A549 (cell line): ENCODE measurements at regions not wholly inside any gene's neighbourhood (a gene's known extent, or its start where the extent isn't known, plus 50 kb on each side); places are given as distances from the start of the nearest gene placed in this dataset.

Experiments
- ATAC-seq, 2 experiments: fragments of 200-7000 bp in 1 of 2; fragments of >200 bp in 1 of 2; cut with Nextera tagmentation in 1 of 2; cut with Tn5 transposase in 1 of 2; 3 replicates each; pipeline versions ENCODE4 v1.8.0 to v1.9.1; 2018 to 2020; ENCODE audit warnings: mild to moderate bottlenecking in 1 of 2, moderate library complexity in 1 of 2
- CTCF ChIA-PET: fragments of 300-600 bp; sonication (Branson Sonifier 250); formaldehyde crosslinking; extraction: SDS; loops from one replicate; lab custom pipeline; 2021; ENCODE audit warnings: antibody characterized with exemption, inconsistent platforms; lab: Yijun Ruan, JAX
- POLR2A ChIA-PET: fragments of 350-600 bp; formaldehyde crosslinking; extraction: SDS; loops from one replicate; lab custom pipeline; 2021; ENCODE audit warnings: antibody characterized with exemption, inconsistent platforms; lab: Yijun Ruan, JAX
- DNase-seq, 2 experiments: peaks; one replicate each; pipeline versions ENCODE4 v3.0.0 to v3.0.0-alpha.2; 2011 to 2016; ENCODE audit warnings: low read depth in 1 of 2, low spot score in 1 of 2
- FAIRE-seq: peaks from 2 replicates; lab custom pipeline; 2011; peaks lifted over from hg19 to GRCh38; lab: Jason Lieb, UNC
- H3K27ac ChIP-seq, 2 experiments: fragments of >200 bp; sonication (Bioruptor Twin); formaldehyde crosslinking; 3 replicates each; pipeline ENCODE4 v1.5.1; 2016 to 2017
- H3K4me1 ChIP-seq: fragments of >200 bp; sonication (Bioruptor Twin); formaldehyde crosslinking; 3 replicates; pipeline ENCODE4 v1.6.1; 2016
- H3K4me2 ChIP-seq: fragments of >200 bp; sonication (Bioruptor Twin); formaldehyde crosslinking; 3 replicates; pipeline ENCODE4 v1.6.1; 2016
- H3K4me3 ChIP-seq: fragments of >200 bp; sonication (Bioruptor Twin); formaldehyde crosslinking; 3 replicates; pipeline ENCODE4 v1.5.1; 2016
- H3K9me3 ChIP-seq: fragments of >200 bp; sonication (Bioruptor Twin); formaldehyde crosslinking; 3 replicates; pipeline ENCODE4 v1.6.1; 2016
- CHD4 ChIP-seq: fragments of 200-600 bp; sonication (generic); IDR thresholded peaks from 2 replicates; pipeline ENCODE4 v1.6.1; 2016; ENCODE audit warnings: antibody characterized with exemption, mild to moderate bottlenecking, borderline replicate concordance
- CTCF ChIP-seq: fragments of >200 bp; sonication (Bioruptor Twin); formaldehyde crosslinking; IDR thresholded peaks from 3 replicates; pipeline ENCODE4 v1.5.1; 2016
- E2F6 ChIP-seq: IDR thresholded peaks from 2 replicates; pipeline ENCODE4 v1.6.1; 2012; ENCODE audit warnings: low read depth, borderline replicate concordance
- EHF ChIP-seq: fragments of 250-450 bp; sonication (Bioruptor Pico); IDR thresholded peaks from 2 replicates; pipeline ENCODE4 v1.5.0; 2020; ENCODE audit warnings: mild to moderate bottlenecking
- EHMT2 ChIP-seq: fragments of 200-600 bp; sonication (generic); IDR thresholded peaks from 2 replicates; pipeline ENCODE4 v1.6.1; 2016; ENCODE audit warnings: antibody characterized with exemption, low read depth, mild to moderate bottlenecking, moderate library complexity
- EP300 ChIP-seq, 2 experiments: fragments of >200 bp; sonication (Bioruptor Twin); formaldehyde crosslinking; IDR thresholded peaks; 2 replicates in 1 of 2; 3 replicates in 1 of 2; pipeline ENCODE4 v1.6.1; 2016 to 2017
- GATA3 ChIP-seq: IDR thresholded peaks from 2 replicates; pipeline ENCODE4 v1.6.1; 2012; ENCODE audit warnings: borderline replicate concordance
- HDAC2 ChIP-seq: fragments of 200-600 bp; sonication (generic); IDR thresholded peaks from 2 replicates; pipeline ENCODE4 v1.6.1; 2016
- HES2 ChIP-seq: fragments of >200 bp; sonication (Bioruptor Twin); formaldehyde crosslinking; IDR thresholded peaks from 2 replicates; pipeline ENCODE4 v1.6.1; 2016
- HOXB13 ChIP-seq: fragments of 250-450 bp; sonication (Bioruptor Pico); IDR thresholded peaks from 2 replicates; pipeline ENCODE4 v1.5.0; 2020; ENCODE audit warnings: low read depth, mild to moderate bottlenecking, moderate library complexity
- JUN ChIP-seq, 2 experiments: fragments of >200 bp; sonication (Bioruptor Twin); formaldehyde crosslinking; IDR thresholded peaks; 2 replicates in 1 of 2; 3 replicates in 1 of 2; pipeline ENCODE4 v1.6.1; 2016 to 2017
- JUNB ChIP-seq: fragments of >200 bp; sonication (Bioruptor Twin); formaldehyde crosslinking; IDR thresholded peaks from 2 replicates; pipeline ENCODE4 v1.6.1; 2016
- MYC ChIP-seq: IDR thresholded peaks from 2 replicates; pipeline ENCODE4 v1.6.1; 2012; ENCODE audit warnings: mild to moderate bottlenecking, inconsistent platforms, low read length, improper control_type of control experiment, borderline replicate concordance
- NPAS2 ChIP-seq: fragments of 250-450 bp; sonication (Bioruptor Pico); IDR thresholded peaks from 2 replicates; pipeline ENCODE4 v1.8.0; 2022; ENCODE audit warnings: mild to moderate bottlenecking, moderate library complexity, borderline replicate concordance
- POLR2A ChIP-seq: IDR thresholded peaks from 2 replicates; pipeline ENCODE4 v1.6.1; 2012; ENCODE audit warnings: mild to moderate bottlenecking, low read length
- RARB ChIP-seq: fragments of 250-450 bp; sonication (Bioruptor Pico); IDR thresholded peaks from 2 replicates; pipeline ENCODE4 v1.8.0; 2021; ENCODE audit warnings: mild to moderate bottlenecking, moderate library complexity
- RCOR1 ChIP-seq: fragments of 150-350 bp; IDR thresholded peaks from 2 replicates; pipeline ENCODE4 v1.6.1; 2014; ENCODE audit warnings: antibody characterized with exemption, low read length, low read depth
- SREBF2 ChIP-seq: fragments of 450-650 bp; IDR thresholded peaks from 2 replicates; pipeline ENCODE4 v1.6.1; 2014; ENCODE audit warnings: mild to moderate bottlenecking, moderate library complexity
- ZNF302 ChIP-seq: fragments of 250-450 bp; sonication (Bioruptor Pico); IDR thresholded peaks from 2 replicates; pipeline ENCODE4 v1.9.0; 2021; ENCODE audit warnings: inconsistent platforms, mild to moderate bottlenecking, moderate library complexity
- ZSCAN20 ChIP-seq: fragments of 250-450 bp; sonication (Bioruptor Pico); IDR thresholded peaks from 2 replicates; pipeline ENCODE4 v1.8.0; 2022; ENCODE audit warnings: mild to moderate bottlenecking, moderate library complexity
- WGBS: methylation state at CpG from one replicate; pipeline ENCODE4 v1.1.6; 2017; ENCODE audit errors: missing lambda C conversion rate; 5-methylcytosine and 5-hydroxymethylcytosine counted together
- TF ChIP-seq, protein P1 (sequence below): IDR thresholded peaks from 2 replicates; pipeline ENCODE4 v1.6.1; 2012
- TF ChIP-seq, protein P2 (sequence below): fragments of 150-350 bp; IDR thresholded peaks from 2 replicates; pipeline ENCODE4 v1.6.1; 2014; ENCODE audit warnings: low read depth, mild to moderate bottlenecking, low read length
- TF ChIP-seq, protein P3 (sequence below): fragments of 200-600 bp; sonication (generic); IDR thresholded peaks from 2 replicates; pipeline ENCODE4 v1.6.1; 2016; ENCODE audit warnings: antibody characterized with exemption, mild to moderate bottlenecking, moderate library complexity
- TF ChIP-seq, protein P4 (sequence below): fragments of 250-450 bp; sonication (Bioruptor Pico); IDR thresholded peaks from 2 replicates; pipeline ENCODE4 v1.5.0; 2021; ENCODE audit warnings: mild to moderate bottlenecking, moderate library complexity, borderline replicate concordance

- no peak overlapping the region for H3K4me2 ChIP-seq
- H3K27ac ChIP-seq: no peak overlapping the region
- no peak overlapping the region for H3K4me3 ChIP-seq
- no peak for ATAC-seq
- ChIA-PET CTCF (no interaction called here), POLR2A (no interaction called here)
- no peak for DNase-seq
- no peaks in the 10 kb centered on the region for H3K4me1 ChIP-seq
- H3K9me3 ChIP-seq: no peaks in the 10 kb centered on the region
- TF ChIP-seq GATA3: no peak
- TF ChIP-seq EP300 (IDR thresholded peaks at IDR 0.05): no peak
- no peak for TF ChIP-seq JUNB
- no peak for TF ChIP-seq HES2
- no peak for TF ChIP-seq MYC
- TF ChIP-seq SREBF2: no peak
- no peak for TF ChIP-seq RCOR1
- no peak for TF ChIP-seq ZSCAN20 (CRISPR knock-in tag)
- TF ChIP-seq, protein P1, sequence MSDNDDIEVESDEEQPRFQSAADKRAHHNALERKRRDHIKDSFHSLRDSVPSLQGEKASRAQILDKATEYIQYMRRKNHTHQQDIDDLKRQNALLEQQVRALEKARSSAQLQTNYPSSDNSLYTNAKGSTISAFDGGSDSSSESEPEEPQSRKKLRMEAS: no peak
- TF ChIP-seq, all 56 proteins: peak for 0
- FAIRE-seq: no peak
Observed at GRCh38 chr3:13722178-13722577, 157.7 kb downstream of the WNT7A start.

GRCh38 chr3:13718436-13718835 lies 161.4 kb downstream of the WNT7A start:
- no peak for DNase-seq
- TF ChIP-seq JUNB (no peak), RARB (CRISPR knock-in tag) (no peak), EHMT2 (no peak), MYC (no peak), NPAS2 (CRISPR knock-in tag) (no peak)
- TF ChIP-seq, protein P2, sequence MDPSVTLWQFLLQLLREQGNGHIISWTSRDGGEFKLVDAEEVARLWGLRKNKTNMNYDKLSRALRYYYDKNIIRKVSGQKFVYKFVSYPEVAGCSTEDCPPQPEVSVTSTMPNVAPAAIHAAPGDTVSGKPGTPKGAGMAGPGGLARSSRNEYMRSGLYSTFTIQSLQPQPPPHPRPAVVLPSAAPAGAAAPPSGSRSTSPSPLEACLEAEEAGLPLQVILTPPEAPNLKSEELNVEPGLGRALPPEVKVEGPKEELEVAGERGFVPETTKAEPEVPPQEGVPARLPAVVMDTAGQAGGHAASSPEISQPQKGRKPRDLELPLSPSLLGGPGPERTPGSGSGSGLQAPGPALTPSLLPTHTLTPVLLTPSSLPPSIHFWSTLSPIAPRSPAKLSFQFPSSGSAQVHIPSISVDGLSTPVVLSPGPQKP: no peak
- WGBS: 0% methylated on average over 5 of the region's 7 CpGs
- CTCF ChIA-PET: no interaction called here
- Histone ChIP-seq H3K27ac (no peak overlapping the region), H3K9me3 (0 out of 3 replicates have a peak, but pooled peaks cover 3% of the 10 kb centered on the region), H3K4me3 (no peak overlapping the region), H3K4me2 (no peak overlapping the region), H3K4me1 (no peaks in the 10 kb centered on the region)
- no peak for FAIRE-seq
- peak in 1 of 2 experiments; percentile 44; a peak in 2 of 6 replicates for ATAC-seq
- POLR2A ChIA-PET: no interaction called here

DNA sequence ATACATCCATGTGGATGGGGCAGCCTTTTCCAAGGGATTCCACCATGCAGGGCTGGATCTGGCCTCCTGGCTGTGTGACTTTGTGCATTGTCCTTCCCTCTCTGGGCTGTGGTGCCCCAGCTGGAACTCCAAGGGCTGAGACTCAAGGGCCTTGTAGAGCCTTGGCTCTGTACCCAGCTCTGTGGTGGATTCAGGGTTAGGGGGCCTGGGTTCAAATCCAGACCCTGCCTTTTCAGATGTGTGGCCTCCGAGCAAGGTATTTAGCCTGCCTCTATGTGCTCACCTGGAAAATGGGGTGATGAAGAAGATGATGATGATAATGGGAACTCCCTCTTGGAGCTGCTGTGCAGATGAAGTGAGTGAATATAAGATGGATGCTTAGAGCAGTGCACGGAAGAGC lies 161.9 kb downstream of the WNT7A start:
- CTCF ChIA-PET: no interaction called here
- no peak for DNase-seq

More for the DNA sequence above, 161.9 kb downstream of the WNT7A start:
- no peak overlapping the region for H3K27ac ChIP-seq
- ATAC-seq (no peak), FAIRE-seq (no peak)
- H3K4me2 ChIP-seq: no peak overlapping the region
- no peak overlapping the region for H3K4me3 ChIP-seq
- TF ChIP-seq HES2: no peak
- TF ChIP-seq POLR2A: no peak
- TF ChIP-seq HOXB13 (CRISPR knock-in tag): no peak
- TF ChIP-seq E2F6: no peak
- TF ChIP-seq CTCF: no peak
- TF ChIP-seq EHF (CRISPR knock-in tag): no peak
- TF ChIP-seq CHD4: no peak
- TF ChIP-seq, protein P3, sequence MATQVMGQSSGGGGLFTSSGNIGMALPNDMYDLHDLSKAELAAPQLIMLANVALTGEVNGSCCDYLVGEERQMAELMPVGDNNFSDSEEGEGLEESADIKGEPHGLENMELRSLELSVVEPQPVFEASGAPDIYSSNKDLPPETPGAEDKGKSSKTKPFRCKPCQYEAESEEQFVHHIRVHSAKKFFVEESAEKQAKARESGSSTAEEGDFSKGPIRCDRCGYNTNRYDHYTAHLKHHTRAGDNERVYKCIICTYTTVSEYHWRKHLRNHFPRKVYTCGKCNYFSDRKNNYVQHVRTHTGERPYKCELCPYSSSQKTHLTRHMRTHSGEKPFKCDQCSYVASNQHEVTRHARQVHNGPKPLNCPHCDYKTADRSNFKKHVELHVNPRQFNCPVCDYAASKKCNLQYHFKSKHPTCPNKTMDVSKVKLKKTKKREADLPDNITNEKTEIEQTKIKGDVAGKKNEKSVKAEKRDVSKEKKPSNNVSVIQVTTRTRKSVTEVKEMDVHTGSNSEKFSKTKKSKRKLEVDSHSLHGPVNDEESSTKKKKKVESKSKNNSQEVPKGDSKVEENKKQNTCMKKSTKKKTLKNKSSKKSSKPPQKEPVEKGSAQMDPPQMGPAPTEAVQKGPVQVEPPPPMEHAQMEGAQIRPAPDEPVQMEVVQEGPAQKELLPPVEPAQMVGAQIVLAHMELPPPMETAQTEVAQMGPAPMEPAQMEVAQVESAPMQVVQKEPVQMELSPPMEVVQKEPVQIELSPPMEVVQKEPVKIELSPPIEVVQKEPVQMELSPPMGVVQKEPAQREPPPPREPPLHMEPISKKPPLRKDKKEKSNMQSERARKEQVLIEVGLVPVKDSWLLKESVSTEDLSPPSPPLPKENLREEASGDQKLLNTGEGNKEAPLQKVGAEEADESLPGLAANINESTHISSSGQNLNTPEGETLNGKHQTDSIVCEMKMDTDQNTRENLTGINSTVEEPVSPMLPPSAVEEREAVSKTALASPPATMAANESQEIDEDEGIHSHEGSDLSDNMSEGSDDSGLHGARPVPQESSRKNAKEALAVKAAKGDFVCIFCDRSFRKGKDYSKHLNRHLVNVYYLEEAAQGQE: no peak
- TF ChIP-seq, protein P4, sequence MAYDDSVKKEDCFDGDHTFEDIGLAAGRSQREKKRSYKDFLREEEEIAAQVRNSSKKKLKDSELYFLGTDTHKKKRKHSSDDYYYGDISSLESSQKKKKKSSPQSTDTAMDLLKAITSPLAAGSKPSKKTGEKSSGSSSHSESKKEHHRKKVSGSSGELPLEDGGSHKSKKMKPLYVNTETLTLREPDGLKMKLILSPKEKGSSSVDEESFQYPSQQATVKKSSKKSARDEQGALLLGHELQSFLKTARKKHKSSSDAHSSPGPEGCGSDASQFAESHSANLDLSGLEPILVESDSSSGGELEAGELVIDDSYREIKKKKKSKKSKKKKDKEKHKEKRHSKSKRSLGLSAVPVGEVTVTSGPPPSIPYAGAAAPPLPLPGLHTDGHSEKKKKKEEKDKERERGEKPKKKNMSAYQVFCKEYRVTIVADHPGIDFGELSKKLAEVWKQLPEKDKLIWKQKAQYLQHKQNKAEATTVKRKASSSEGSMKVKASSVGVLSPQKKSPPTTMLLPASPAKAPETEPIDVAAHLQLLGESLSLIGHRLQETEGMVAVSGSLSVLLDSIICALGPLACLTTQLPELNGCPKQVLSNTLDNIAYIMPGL (CRISPR knock-in tag): no peak
- TF ChIP-seq JUN (IDR thresholded peaks at IDR 0.05): no peak
- TF ChIP-seq GATA3: no peak
- TF ChIP-seq ZNF302 (CRISPR knock-in tag): no peak
- TF ChIP-seq HDAC2: no peak
- 0 out of 3 replicates have a peak, but pooled peaks cover 3% of the 10 kb centered on the region for H3K9me3 ChIP-seq
- POLR2A ChIA-PET: no interaction called here
- WGBS: 42% methylated on average over 2 of the region's 2 CpGs
- H3K4me1 ChIP-seq: no peaks in the 10 kb centered on the region
